Breast epithelium (tissue), 4 donors: ENCODE measurements at regions not wholly inside any gene's neighbourhood (a gene's known extent, or its start where the extent isn't known, plus 50 kb on each side); places are given as distances from the start of the nearest gene placed in this dataset.

Experiments
- DNase-seq, 2 donors: peaks; one replicate each; pipeline ENCODE4 v3.0.0-alpha.2; 2019; ENCODE audit warnings: low spot score in 2 of 2
- H3K27ac ChIP-seq, 2 donors: fragments of 200-600 bp; sonication (generic) in 1 of 2; one replicate each; pipeline ENCODE4 v1.5.1; 2016 to 2019; ENCODE audit warnings: mild to moderate bottlenecking in 1 of 2
- H3K27me3 ChIP-seq, 2 donors: fragments of 200-600 bp; sonication (generic) in 1 of 2; one replicate each; pipeline versions ENCODE4 v1.5.1 to v1.6.0; 2017 to 2019; ENCODE audit warnings: control low read depth in 1 of 2, mild to moderate bottlenecking in 1 of 2
- H3K36me3 ChIP-seq: fragments of 200-600 bp; one replicate; pipeline ENCODE4 v1.5.1; 2019
- H3K4me1 ChIP-seq, 2 donors: fragments of 200-600 bp; sonication (generic); one replicate each; pipeline ENCODE4 v1.5.1; 2016 to 2019; ENCODE audit warnings: control low read depth in 1 of 2
- H3K4me3 ChIP-seq, 3 donors: fragments of 200-600 bp; sonication (generic); 1 replicate in 2 of 3; 2 replicates in 1 of 3; pipeline ENCODE4 v1.5.1; 2016 to 2019; ENCODE audit warnings: mild to moderate bottlenecking in 3 of 3, moderate library complexity in 2 of 3
- H3K9me3 ChIP-seq, 2 donors: fragments of 200-600 bp; sonication (generic) in 1 of 2; one replicate each; pipeline ENCODE4 v1.5.1; 2016 to 2019; ENCODE audit warnings: control low read depth in 1 of 2
- CTCF ChIP-seq, 3 donors: fragments of 450-650 bp; IDR thresholded peaks; one replicate each; pipeline ENCODE4 v1.5.1; 2016 to 2017; ENCODE audit warnings: antibody characterized with exemption in 3 of 3, mild to moderate bottlenecking in 3 of 3, moderate library complexity in 3 of 3
- POLR2A ChIP-seq: fragments of 450-650 bp; IDR thresholded peaks from one replicate; pipeline ENCODE4 v1.6.1; 2016; ENCODE audit warnings: antibody characterized with exemption, mild to moderate bottlenecking, moderate library complexity
- POLR2AphosphoS5 ChIP-seq, 3 donors: sonication (generic); formaldehyde crosslinking; IDR thresholded peaks; one replicate each; pipeline ENCODE4 v1.6.1; 2017; ENCODE audit warnings: antibody characterized with exemption in 3 of 3
- intact Hi-C: fragments of 100-400 bp; cut with DNase I; formaldehyde crosslinking; loops from one replicate; pipeline ENCODE4 v1.15.1; 2023; ENCODE audit warnings: low total_unique reads

GRCh38 chr11:92854162-92854561 lies 115.3 kb upstream of the MTNR1B start:
- intact Hi-C loops, result no loop called here
- no peak for DNase-seq

GRCh38 chr11:92854952-92855351 lies 114.5 kb upstream of the MTNR1B start:
- H3K4me3 ChIP-seq, result no peak overlapping the region
- H3K27me3 ChIP-seq, result no peaks in the 10 kb centered on the region
- H3K36me3 ChIP-seq, result no peaks in the 10 kb centered on the region
- intact Hi-C loops, result no loop called here
- no peak overlapping the region for H3K27ac ChIP-seq
- DNase-seq, result no peak
- H3K4me1 ChIP-seq, result no peaks in the 10 kb centered on the region
- H3K9me3 ChIP-seq, result no peaks in the 10 kb centered on the region
- TF ChIP-seq CTCF (IDR thresholded peaks at IDR 0.05) (no peak), POLR2A (no peak), POLR2AphosphoS5 (IDR thresholded peaks at IDR 0.05) (no peak)

More at GRCh38 chr11:92854162-92854561, 115.3 kb upstream of the MTNR1B start:
- H3K4me3 ChIP-seq, result no peak overlapping the region
- H3K27ac ChIP-seq, result no peak overlapping the region
- no peak for TF ChIP-seq POLR2A
- no peak for TF ChIP-seq POLR2AphosphoS5 (IDR thresholded peaks at IDR 0.05)
- no peak for TF ChIP-seq CTCF (IDR thresholded peaks at IDR 0.05)
- H3K36me3 ChIP-seq, result no peaks in the 10 kb centered on the region
- H3K4me1 ChIP-seq, result no peaks in the 10 kb centered on the region
- H3K9me3 ChIP-seq, result no peaks in the 10 kb centered on the region
- H3K27me3 ChIP-seq, result no peaks in the 10 kb centered on the region

GRCh38 chr11:92855607-92856405 lies 113.6 kb upstream of the MTNR1B start:
- Histone ChIP-seq H3K4me1 (no peaks in the 10 kb centered on the region), H3K27ac (no peak overlapping the region), H3K4me3 (no peak overlapping the region), H3K27me3 (no peaks in the 10 kb centered on the region), H3K36me3 (no peaks in the 10 kb centered on the region), H3K9me3 (no peaks in the 10 kb centered on the region)
- DNase-seq, result no peak
- no peak for TF ChIP-seq POLR2A
- TF ChIP-seq CTCF (IDR thresholded peaks at IDR 0.05), result no peak
- no peak for TF ChIP-seq POLR2AphosphoS5 (IDR thresholded peaks at IDR 0.05)
- intact Hi-C loops, result no loop called here

- Histone ChIP-seq H3K4me3 (no peak overlapping the region), H3K27me3 (no peaks in the 10 kb centered on the region), H3K27ac (no peak overlapping the region), H3K36me3 (no peaks in the 10 kb centered on the region), H3K4me1 (no peaks in the 10 kb centered on the region), H3K9me3 (no peaks in the 10 kb centered on the region)
- TF ChIP-seq CTCF (IDR thresholded peaks at IDR 0.05) (no peak), POLR2A (no peak), POLR2AphosphoS5 (IDR thresholded peaks at IDR 0.05) (no peak)
- intact Hi-C loops, result no loop called here
- no peak for DNase-seq
Measured at GRCh38 chr11:92857407-92857806, 112.0 kb upstream of the MTNR1B start.

GRCh38 chr11:92859156-92859690 lies 110.2 kb upstream of the MTNR1B start:
- H3K4me3 ChIP-seq, result no peak overlapping the region
- H3K36me3 ChIP-seq, result no peaks in the 10 kb centered on the region
- no peaks in the 10 kb centered on the region for H3K27me3 ChIP-seq
- H3K4me1 ChIP-seq, result no peaks in the 10 kb centered on the region
- no peak for DNase-seq
- no peak for TF ChIP-seq POLR2AphosphoS5 (IDR thresholded peaks at IDR 0.05)
- TF ChIP-seq CTCF (IDR thresholded peaks at IDR 0.05), result no peak
- no peak for TF ChIP-seq POLR2A
- intact Hi-C loops, result no loop called here
- H3K27ac ChIP-seq, result no peak overlapping the region
- no peaks in the 10 kb centered on the region for H3K9me3 ChIP-seq
